CD4-positive, alpha-beta T cell (primary cell): ENCODE measurements at regions not wholly inside any gene's neighbourhood (a gene's known extent, or its start where the extent isn't known, plus 50 kb on each side); places are given as distances from the start of the nearest gene placed in this dataset.

Experiments
- ATAC-seq: fragments of 200-7000 bp; cut with Tn5 transposase; one replicate; pipeline ENCODE4 v1.10.0; 2022; ENCODE audit warnings: mild to moderate bottlenecking; ENCODE audit not compliant: poor library complexity
- CTCF ChIA-PET: fragments of 350-600 bp; sonication (Branson Sonifier 250); formaldehyde crosslinking; loops from one replicate; lab custom pipeline; 2021; ENCODE audit warnings: antibody characterized with exemption, inconsistent platforms; lab: Charles Lee
- POLR2A ChIA-PET: fragments of 350-600 bp; sonication (Branson Sonifier 250); formaldehyde crosslinking; loops from one replicate; lab custom pipeline; 2021; ENCODE audit warnings: antibody characterized with exemption, inconsistent platforms; lab: Charles Lee
- DNase-seq, 14 experiments: peaks; one replicate each; pipeline ENCODE4 v3.0.0-alpha.2; 2013 to 2020; ENCODE audit warnings: mixed read lengths in 2 of 14
- H3K27ac ChIP-seq, 2 donors: one replicate each; pipeline versions ENCODE4 v1.5.1 to v1.7.0; 2013; ENCODE audit warnings: low read length in 2 of 2, low read depth in 1 of 2, mild to moderate bottlenecking in 1 of 2
- H3K27me3 ChIP-seq, 2 experiments: 1 replicate in 1 of 2; 2 replicates in 1 of 2; pipeline versions ENCODE4 v1.6.1 to v1.7.0; 2013; ENCODE audit warnings: low read length in 2 of 2, control low read depth in 1 of 2, mild to moderate bottlenecking in 1 of 2, moderate library complexity in 1 of 2; ENCODE audit not compliant: insufficient read depth in 2 of 2, control insufficient read depth in 1 of 2
- H3K36me3 ChIP-seq: one replicate; pipeline ENCODE4 v1.6.1; 2013; ENCODE audit warnings: low read length, control low read depth; ENCODE audit not compliant: insufficient read depth
- H3K4me1 ChIP-seq: one replicate; pipeline ENCODE4 v1.6.1; 2013; ENCODE audit warnings: low read length, control low read depth; ENCODE audit not compliant: insufficient read depth
- H3K4me3 ChIP-seq: one replicate; pipeline ENCODE4 v1.5.1; 2013; ENCODE audit warnings: mild to moderate bottlenecking, low read length, moderate library complexity
- H3K9me3 ChIP-seq, 2 experiments: 1 replicate in 1 of 2; 2 replicates in 1 of 2; pipeline versions ENCODE4 v1.6.1 to v1.7.0; 2013; ENCODE audit warnings: low read length in 2 of 2, mild to moderate bottlenecking in 2 of 2, control low read depth in 1 of 2, moderate library complexity in 1 of 2; ENCODE audit not compliant: control insufficient read depth in 1 of 2, insufficient read depth in 1 of 2
- H3K27ac Mint-ChIP-seq: one replicate; pipeline ENCODE4 v1.8.0; 2020; ENCODE audit warnings: mixed read lengths
- H3K27me3 Mint-ChIP-seq: one replicate; pipeline ENCODE4 v1.8.0; 2021; ENCODE audit warnings: mixed read lengths
- H3K36me3 Mint-ChIP-seq: one replicate; pipeline ENCODE4 v1.8.0; 2021; ENCODE audit warnings: low read depth, mixed read lengths
- H3K4me1 Mint-ChIP-seq: one replicate; pipeline ENCODE4 v1.8.0; 2021; ENCODE audit warnings: low read depth, mixed read lengths
- H3K4me3 Mint-ChIP-seq: one replicate; pipeline ENCODE4 v1.8.0; 2020; ENCODE audit warnings: mild to moderate bottlenecking, mixed read lengths
- H3K9me3 Mint-ChIP-seq: one replicate; pipeline ENCODE4 v1.8.0; 2020; ENCODE audit warnings: mixed read lengths
- CTCF ChIP-seq: fragments of 200-600 bp; IDR thresholded peaks from one replicate; pipeline ENCODE4 v1.8.0; 2022; ENCODE audit warnings: antibody characterized with exemption, mild to moderate bottlenecking
- intact Hi-C, 2 experiments: fragments of 100-400 bp; cut with DNase I in 1 of 2; cut with micrococcal nuclease in 1 of 2; formaldehyde crosslinking; loops; one replicate each; pipeline versions ENCODE4 v1.15.1 to v1.9.0; 2023 to 2025; cut with DNase I, micrococcal nuclease

DNA sequence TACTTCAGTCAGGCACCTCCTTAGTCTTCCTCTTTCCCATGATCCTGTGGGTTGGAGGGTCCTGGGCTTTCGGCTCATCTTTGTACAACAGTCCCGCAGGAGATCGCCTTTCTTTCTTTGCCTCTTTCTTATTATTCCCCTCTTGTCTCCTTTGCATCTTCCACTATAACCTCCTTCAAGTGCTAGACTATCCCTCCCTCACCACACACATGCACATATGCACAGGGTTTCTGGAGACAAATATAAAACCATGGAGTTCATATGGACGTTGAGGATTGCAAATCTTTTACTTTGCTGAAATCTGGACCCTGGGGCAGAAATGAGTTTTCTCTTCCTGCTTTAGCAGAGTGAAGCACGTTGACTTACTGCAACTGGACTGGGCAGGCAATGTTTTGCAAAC is 80.3 kb downstream of the TMEM17 start:
- Mint-ChIP-seq H3K27ac (no peak overlapping the region), H3K9me3 (no peaks in the 10 kb centered on the region), H3K4me1 (no peaks in the 10 kb centered on the region), H3K4me3 (no peak overlapping the region), H3K27me3 (peaks cover under 1% of the 10 kb centered on the region), H3K36me3 (no peaks in the 10 kb centered on the region)
- Histone ChIP-seq H3K36me3 (no peaks in the 10 kb centered on the region), H3K27me3 (no peaks in the 10 kb centered on the region), H3K9me3 (no peaks in the 10 kb centered on the region), H3K27ac (no peak overlapping the region), H3K4me3 (no peak overlapping the region), H3K4me1 (no peaks in the 10 kb centered on the region)
- ATAC-seq: no peak
- DNase-seq: no peak
- intact Hi-C loops: no loop called here
- ChIA-PET CTCF (no interaction called here), POLR2A (no interaction called here)
- TF ChIP-seq CTCF: no peak

DNA sequence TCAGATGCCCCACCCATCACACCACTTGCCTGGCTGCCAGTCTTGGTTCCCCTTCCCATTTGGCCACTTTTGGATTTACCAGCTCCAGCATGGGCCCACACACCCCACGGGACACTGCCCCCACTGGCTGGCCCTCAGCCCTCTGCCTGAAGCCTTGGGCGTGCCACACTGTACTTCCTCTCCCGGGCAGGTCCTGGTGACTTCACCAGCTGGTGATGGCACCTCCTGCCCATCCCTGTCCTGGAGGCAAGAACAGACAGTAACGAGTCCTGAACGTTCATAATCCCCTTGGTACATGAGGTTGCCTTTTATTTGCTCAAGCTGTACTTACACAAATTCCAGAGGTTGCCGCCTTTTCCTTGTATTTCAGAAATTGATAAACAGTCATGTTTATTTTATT is 81.1 kb downstream of the TMEM17 start:
- DNase-seq (no peak), ATAC-seq (no peak)
- no peaks in the 10 kb centered on the region for H3K36me3 ChIP-seq
- H3K4me1 Mint-ChIP-seq: no peaks in the 10 kb centered on the region
- H3K4me3 Mint-ChIP-seq: no peak overlapping the region
- H3K27ac ChIP-seq: no peak overlapping the region
- no peak overlapping the region for H3K4me3 ChIP-seq
- peaks cover 4% of the 10 kb centered on the region for H3K27me3 Mint-ChIP-seq
- no peaks in the 10 kb centered on the region for H3K27me3 ChIP-seq
- TF ChIP-seq CTCF: no peak
- H3K27ac Mint-ChIP-seq: no peak overlapping the region
- no peaks in the 10 kb centered on the region for H3K9me3 Mint-ChIP-seq
- CTCF ChIA-PET: no interaction called here
- no peaks in the 10 kb centered on the region for H3K9me3 ChIP-seq
- intact Hi-C loops: no loop called here
- no peaks in the 10 kb centered on the region for H3K36me3 Mint-ChIP-seq
- H3K4me1 ChIP-seq: no peaks in the 10 kb centered on the region
- POLR2A ChIA-PET: no interaction called here

DNA sequence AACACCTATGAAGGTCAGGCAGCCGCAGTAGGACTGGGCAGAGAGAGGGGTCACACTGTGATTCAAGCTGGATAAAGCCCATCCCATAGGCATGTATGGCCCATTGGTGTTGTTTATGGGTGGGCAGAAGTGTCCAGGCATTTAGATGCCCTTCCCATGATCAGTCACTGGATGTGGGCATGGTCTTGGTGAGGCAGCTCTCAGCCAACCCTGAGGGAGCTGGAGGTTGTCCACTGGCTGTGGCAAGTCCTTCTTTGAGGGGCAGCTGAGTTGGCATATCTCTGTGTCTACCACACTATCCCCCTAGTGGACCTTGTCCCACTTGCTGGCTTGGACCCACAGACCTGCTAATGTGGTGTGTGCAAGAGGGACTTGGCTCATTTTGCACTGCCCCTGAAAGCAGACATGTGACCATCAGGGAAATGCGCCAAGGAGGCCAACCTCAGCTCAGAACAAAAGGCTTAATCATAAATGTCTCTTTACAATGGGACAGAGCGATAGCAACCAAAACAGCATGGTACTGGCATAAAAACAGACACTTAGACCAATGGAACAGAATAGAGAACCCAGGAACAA is 82.0 kb downstream of the TMEM17 start:
- no peaks in the 10 kb centered on the region for H3K9me3 Mint-ChIP-seq
- no peak overlapping the region for H3K27ac Mint-ChIP-seq
- H3K4me1 ChIP-seq: no peaks in the 10 kb centered on the region
- no peaks in the 10 kb centered on the region for H3K36me3 ChIP-seq
- H3K36me3 Mint-ChIP-seq: no peaks in the 10 kb centered on the region
- no peaks in the 10 kb centered on the region for H3K9me3 ChIP-seq
- H3K27me3 ChIP-seq: no peaks in the 10 kb centered on the region
- no peaks in the 10 kb centered on the region for H3K4me1 Mint-ChIP-seq
- no peak for TF ChIP-seq CTCF
- H3K27me3 Mint-ChIP-seq: peaks cover 4% of the 10 kb centered on the region
- H3K4me3 ChIP-seq: no peak overlapping the region
- no peak overlapping the region for H3K4me3 Mint-ChIP-seq
- CTCF ChIA-PET: no interaction called here
- intact Hi-C loops: no loop called here
- POLR2A ChIA-PET: no interaction called here
- no peak overlapping the region for H3K27ac ChIP-seq
- DNase-seq: no peak
- ATAC-seq: no peak
